Choroid plexus epithelial cell (primary cell): ENCODE measurements at regions not wholly inside any gene's neighbourhood (a gene's known extent, or its start where the extent isn't known, plus 50 kb on each side); places are given as distances from the start of the nearest gene placed in this dataset.

Experiments
- DNase-seq: peaks from one replicate; pipeline ENCODE4 v3.0.0-alpha.2; 2010; ENCODE audit warnings: low read depth
- H3K4me3 ChIP-seq: 2 replicates; pipeline ENCODE4 v1.5.1; 2011; ENCODE audit warnings: low read depth, mild to moderate bottlenecking, control low read depth, low read length, moderate library complexity
- TF ChIP-seq, protein P1 (sequence below): conservative IDR thresholded peaks from 2 replicates; pipeline ENCODE4 v1.5.1; 2011; ENCODE audit warnings: low read depth, mild to moderate bottlenecking, control low read depth, inconsistent platforms, low read length, moderate library complexity

DNA sequence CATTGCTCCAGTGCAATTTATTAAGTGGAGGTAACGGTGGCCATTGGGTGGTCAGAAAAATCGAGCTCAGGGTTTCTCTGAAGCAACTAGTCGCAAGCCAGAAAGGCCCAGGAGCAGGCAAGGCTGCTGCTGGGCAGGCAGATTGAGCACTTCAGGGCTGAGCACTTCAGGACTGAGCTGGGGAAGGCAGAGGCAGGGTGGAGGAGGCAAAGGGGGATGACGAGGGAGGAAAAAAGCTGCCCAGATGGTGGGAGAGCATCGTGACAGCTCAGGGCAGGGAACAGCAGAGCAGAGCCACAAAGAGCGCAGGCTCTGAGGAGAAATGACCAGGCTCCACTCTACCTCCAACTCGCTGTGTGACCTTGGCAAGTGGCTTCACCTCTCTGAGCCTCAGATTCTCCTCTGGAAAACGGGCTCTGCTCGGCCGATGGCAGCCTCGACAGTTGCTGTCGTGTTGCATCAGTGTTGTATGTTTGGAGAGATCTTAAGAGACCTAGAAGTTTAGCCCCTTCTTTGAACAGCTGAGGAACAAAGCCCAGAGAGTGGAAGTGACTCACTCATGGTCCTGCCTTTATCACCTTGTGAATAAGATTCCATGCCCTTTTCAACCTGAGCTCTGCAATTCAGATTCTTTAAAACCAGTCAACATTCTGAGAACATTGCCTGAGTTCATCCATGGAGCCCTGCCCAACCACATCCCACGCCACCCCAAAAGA lies 141.4 kb downstream of the SYF2 start:
- TF ChIP-seq, protein P1, sequence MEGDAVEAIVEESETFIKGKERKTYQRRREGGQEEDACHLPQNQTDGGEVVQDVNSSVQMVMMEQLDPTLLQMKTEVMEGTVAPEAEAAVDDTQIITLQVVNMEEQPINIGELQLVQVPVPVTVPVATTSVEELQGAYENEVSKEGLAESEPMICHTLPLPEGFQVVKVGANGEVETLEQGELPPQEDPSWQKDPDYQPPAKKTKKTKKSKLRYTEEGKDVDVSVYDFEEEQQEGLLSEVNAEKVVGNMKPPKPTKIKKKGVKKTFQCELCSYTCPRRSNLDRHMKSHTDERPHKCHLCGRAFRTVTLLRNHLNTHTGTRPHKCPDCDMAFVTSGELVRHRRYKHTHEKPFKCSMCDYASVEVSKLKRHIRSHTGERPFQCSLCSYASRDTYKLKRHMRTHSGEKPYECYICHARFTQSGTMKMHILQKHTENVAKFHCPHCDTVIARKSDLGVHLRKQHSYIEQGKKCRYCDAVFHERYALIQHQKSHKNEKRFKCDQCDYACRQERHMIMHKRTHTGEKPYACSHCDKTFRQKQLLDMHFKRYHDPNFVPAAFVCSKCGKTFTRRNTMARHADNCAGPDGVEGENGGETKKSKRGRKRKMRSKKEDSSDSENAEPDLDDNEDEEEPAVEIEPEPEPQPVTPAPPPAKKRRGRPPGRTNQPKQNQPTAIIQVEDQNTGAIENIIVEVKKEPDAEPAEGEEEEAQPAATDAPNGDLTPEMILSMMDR = no peak
- no peak overlapping the region for H3K4me3 ChIP-seq
- no peak for DNase-seq

GRCh38 chr1:25089772-25090171 lies 142.5 kb downstream of the SYF2 start:
- H3K4me3 ChIP-seq = no peak overlapping the region
- DNase-seq = no peak
- TF ChIP-seq, protein P1 = no peak

GRCh38 chr1:25088946-25089345 lies 143.4 kb downstream of the SYF2 start:
- TF ChIP-seq, protein P1 = no peak
- H3K4me3 ChIP-seq = no peak overlapping the region
- DNase-seq = no peak

DNA sequence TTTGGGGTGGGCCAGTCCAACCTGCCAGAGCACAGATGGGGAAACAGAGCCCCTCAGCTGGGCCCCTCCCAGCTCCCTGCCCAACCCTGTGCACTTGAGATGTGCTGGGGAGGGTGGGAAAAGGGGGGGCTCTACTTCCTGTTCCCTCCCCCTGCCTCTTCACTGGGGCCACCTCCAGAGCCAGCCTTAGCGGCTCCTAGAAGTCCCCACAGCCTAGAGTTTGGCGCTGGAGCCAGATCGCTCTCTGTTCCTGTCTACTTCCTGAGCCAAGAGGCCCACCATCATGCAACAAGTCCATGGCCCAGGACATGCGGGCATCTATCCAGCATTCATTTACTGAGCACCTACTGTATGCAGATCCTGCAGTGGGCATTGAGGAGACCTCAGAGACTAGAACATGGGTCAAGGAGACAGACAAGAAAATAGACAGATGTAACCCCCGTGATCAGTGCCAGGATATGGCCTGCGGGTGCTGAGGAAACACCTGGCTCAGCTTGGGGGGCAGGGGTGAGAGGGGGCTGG lies 144.1 kb downstream of the SYF2 start:
- no peak for DNase-seq
- H3K4me3 ChIP-seq = no peak overlapping the region
- TF ChIP-seq, protein P1 = no peak

DNA sequence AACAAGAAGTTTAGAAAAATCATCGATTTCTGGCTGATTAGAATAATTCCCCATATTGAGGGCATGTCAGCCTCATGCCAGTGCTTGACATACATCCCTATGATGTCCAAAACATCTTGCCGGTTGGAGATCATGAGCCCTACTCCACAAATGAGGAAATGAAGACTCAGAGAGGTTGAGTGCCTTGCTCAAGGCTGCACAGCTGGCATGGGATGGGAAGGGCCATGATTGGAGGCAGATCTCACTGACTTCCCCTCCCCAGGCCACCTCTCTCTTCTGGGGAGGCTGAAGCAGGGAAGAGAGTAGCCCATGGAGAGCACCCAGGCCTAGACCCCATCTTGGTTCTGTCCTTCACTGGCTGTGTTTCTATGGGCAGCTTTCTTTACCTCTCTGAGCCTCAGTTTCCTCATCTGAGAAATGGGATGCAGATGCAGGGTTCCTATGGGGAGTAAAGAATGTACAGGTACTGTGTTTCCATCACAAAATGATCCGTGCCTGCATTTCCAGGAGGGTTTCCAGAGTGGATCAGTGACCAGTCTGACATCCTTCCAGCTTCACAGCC lies 145.7 kb downstream of the SYF2 start:
- no peak overlapping the region for H3K4me3 ChIP-seq
- DNase-seq = no peak
- TF ChIP-seq, protein P1 = no peak

DNA sequence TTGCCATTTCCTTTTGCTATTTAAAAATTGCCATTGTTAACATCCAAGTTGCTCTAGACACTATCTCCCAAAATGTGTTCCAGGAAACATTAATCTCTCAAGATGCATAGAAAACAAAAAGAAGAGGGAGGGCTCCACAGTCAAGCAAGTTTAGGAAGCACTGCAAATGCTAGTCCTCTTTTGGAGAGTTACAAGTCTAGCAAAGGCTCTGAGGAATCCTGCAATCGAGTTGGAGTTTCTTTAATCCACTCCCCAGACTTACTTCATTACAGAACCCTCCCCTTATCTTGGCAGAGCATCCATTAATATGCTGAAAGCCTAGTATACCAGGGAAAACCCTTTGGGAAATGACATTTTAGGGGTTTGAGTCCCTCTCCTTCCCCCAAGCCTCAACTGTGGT lies 147.9 kb downstream of the SYF2 start:
- TF ChIP-seq, protein P1 = no peak
- no peak for DNase-seq
- H3K4me3 ChIP-seq = no peak overlapping the region
